GM06990 (cell line): ENCODE measurements at regions not wholly inside any gene's neighbourhood (a gene's known extent, or its start where the extent isn't known, plus 50 kb on each side); places are given as distances from the start of the nearest gene placed in this dataset.
"Not testable (repeated sequence)": the region's sequence is repeated elsewhere in the genome, so short reads cannot be mapped to it uniquely, and the experiment has no call there.

Experiments
- DNase-seq: peaks from one replicate; pipeline ENCODE4 v3.0.0-alpha.2; 2011; ENCODE audit not compliant: insufficient read length; ENCODE audit errors: extremely low read depth
- H3K27me3 ChIP-seq: replicated peaks from 2 replicates; pipeline ENCODE4 v1.6.0; 2011; ENCODE audit warnings: low read length; ENCODE audit not compliant: control insufficient read depth, insufficient read depth
- H3K36me3 ChIP-seq: 2 replicates; pipeline ENCODE4 v1.5.1; 2011; ENCODE audit warnings: low read length; ENCODE audit not compliant: control insufficient read depth, insufficient read depth
- H3K4me3 ChIP-seq: replicated peaks from 2 replicates; pipeline ENCODE4 v1.5.1; 2011; ENCODE audit warnings: low read depth, mild to moderate bottlenecking, control low read depth, low read length
- CTCF ChIP-seq: IDR thresholded peaks from 2 replicates; pipeline ENCODE4 v1.5.1; 2011; ENCODE audit warnings: low read length, control low read depth, mild to moderate bottlenecking, inconsistent platforms; ENCODE audit not compliant: insufficient read depth, poor library complexity, severe bottlenecking

- H3K36me3 ChIP-seq, result no peaks in the 10 kb centered on the region
- no peak for TF ChIP-seq CTCF
- no peak for DNase-seq
- H3K27me3 ChIP-seq, result no peaks in the 10 kb centered on the region
- no peak overlapping the region for H3K4me3 ChIP-seq
These were observed 268.4 kb upstream of the INTU start for GRCh38 chr4:127364397-127364796.

- Histone ChIP-seq H3K36me3 (no peaks in the 10 kb centered on the region), H3K27me3 (no peaks in the 10 kb centered on the region), H3K4me3 (no peak overlapping the region)
- no peak for TF ChIP-seq CTCF
- no peak for DNase-seq
These were observed 267.8 kb upstream of the INTU start for GRCh38 chr4:127364911-127365310.

GRCh38 chr4:127370604-127371003 is 262.2 kb upstream of the INTU start:
- no peak for TF ChIP-seq CTCF
- no peak for DNase-seq
- Histone ChIP-seq H3K27me3 (no peaks in the 10 kb centered on the region), H3K36me3 (no peaks in the 10 kb centered on the region), H3K4me3 (no peak overlapping the region)

- Histone ChIP-seq H3K4me3 (no peak overlapping the region), H3K27me3 (no peaks in the 10 kb centered on the region), H3K36me3 (no peaks in the 10 kb centered on the region)
- TF ChIP-seq CTCF, result no peak
- no peak for DNase-seq
These were observed 253.3 kb upstream of the INTU start for GRCh38 chr4:127379499-127379898.

GRCh38 chr4:127379948-127380347 is 252.8 kb upstream of the INTU start:
- not testable (repeated sequence) for H3K4me3 ChIP-seq, H3K36me3 ChIP-seq, H3K27me3 ChIP-seq, DNase-seq

GRCh38 chr4:127383666-127384065 is 249.1 kb upstream of the INTU start:
- H3K36me3 ChIP-seq, result no peaks in the 10 kb centered on the region

More at GRCh38 chr4:127383666-127384065, 249.1 kb upstream of the INTU start:
- no peak for TF ChIP-seq CTCF
- DNase-seq, result no peak
- Histone ChIP-seq H3K4me3 (no peak overlapping the region), H3K27me3 (no peaks in the 10 kb centered on the region)
